ENCODE measurements at regions not wholly inside any gene's neighbourhood (a gene's known extent, or its start where the extent isn't known, plus 50 kb on each side); places are given as distances from the start of the nearest gene placed in this dataset.

- H3K79me2 ChIP-seq (ENCODE audit: insufficient read depth, low read length), result no peaks in the 10 kb centered on the region
- no peak for TF ChIP-seq EZH2 (IDR thresholded peaks at IDR 0.05; ENCODE audit: borderline replicate concordance, low read depth, low read length, severe bottlenecking)
- no peak for TF ChIP-seq CTCF (IDR thresholded peaks at IDR 0.05; ENCODE audit: borderline replicate concordance, extremely low read depth, low read length, poor library complexity, severe bottlenecking)
- no peak overlapping the region for H3K27ac ChIP-seq (ENCODE audit: low read length)
- no peaks in the 10 kb centered on the region for H3K9me3 ChIP-seq (ENCODE audit: insufficient read depth, low read length, severe bottlenecking)
- H3K9ac ChIP-seq (ENCODE audit: low read depth, low read length), result no peak overlapping the region
- ATAC-seq (ENCODE audit: insufficient read depth, low read depth) (no peak), DNase-seq (no peak)
- no peaks in the 10 kb centered on the region for H4K20me1 ChIP-seq (ENCODE audit: insufficient read depth, low read length)
- H2AFZ ChIP-seq (ENCODE audit: low read depth, low read length), result no peak overlapping the region
- H3K4me3 ChIP-seq (ENCODE audit: low read depth in 1 of 2, low read length in 2 of 2), result no peak overlapping the region
- H3K36me3 ChIP-seq (ENCODE audit: insufficient read depth, low read length), result no peaks in the 10 kb centered on the region
- H3K4me1 ChIP-seq (ENCODE audit: insufficient read depth, low read length), result no peaks in the 10 kb centered on the region
- H3K27me3 ChIP-seq (ENCODE audit: insufficient read depth, low read length, poor library complexity), result peaks cover 4% of the 10 kb centered on the region
- no peak overlapping the region for H3K4me2 ChIP-seq (ENCODE audit: insufficient read depth, low read length)
Observed at GRCh38 chr2:58449286-58450010, 208.3 kb upstream of the FANCL start.

- Histone ChIP-seq H3K4me1 (ENCODE audit: insufficient read depth, low read length) (no peaks in the 10 kb centered on the region), H3K27me3 (ENCODE audit: insufficient read depth, low read length, poor library complexity) (peaks cover 4% of the 10 kb centered on the region), H3K4me2 (ENCODE audit: insufficient read depth, low read length) (no peak overlapping the region), H3K4me3 (ENCODE audit: low read depth in 1 of 2, low read length in 2 of 2) (no peak overlapping the region), H3K9me3 (ENCODE audit: insufficient read depth, low read length, severe bottlenecking) (no peaks in the 10 kb centered on the region), H3K36me3 (ENCODE audit: insufficient read depth, low read length) (no peaks in the 10 kb centered on the region), H3K79me2 (ENCODE audit: insufficient read depth, low read length) (no peaks in the 10 kb centered on the region), H3K9ac (ENCODE audit: low read depth, low read length) (no peak overlapping the region), H3K27ac (ENCODE audit: low read length) (no peak overlapping the region), H4K20me1 (ENCODE audit: insufficient read depth, low read length) (no peaks in the 10 kb centered on the region), H2AFZ (ENCODE audit: low read depth, low read length) (no peak overlapping the region)
- no peak for DNase-seq
- no peak for TF ChIP-seq EZH2 (IDR thresholded peaks at IDR 0.05; ENCODE audit: borderline replicate concordance, low read depth, low read length, severe bottlenecking)
- TF ChIP-seq CTCF (IDR thresholded peaks at IDR 0.05; ENCODE audit: borderline replicate concordance, extremely low read depth, low read length, poor library complexity, severe bottlenecking), result no peak
- no peak for ATAC-seq (ENCODE audit: insufficient read depth, low read depth)
Observed at GRCh38 chr2:58448845-58449244, 207.7 kb upstream of the FANCL start.

- Histone ChIP-seq H3K4me2 (ENCODE audit: insufficient read depth, low read length) (no peak overlapping the region), H3K36me3 (ENCODE audit: insufficient read depth, low read length) (no peaks in the 10 kb centered on the region), H3K4me1 (ENCODE audit: insufficient read depth, low read length) (no peaks in the 10 kb centered on the region), H3K4me3 (ENCODE audit: low read depth in 1 of 2, low read length in 2 of 2) (no peak overlapping the region), H3K27me3 (ENCODE audit: insufficient read depth, low read length, poor library complexity) (peaks cover 6% of the 10 kb centered on the region), H3K79me2 (ENCODE audit: insufficient read depth, low read length) (no peaks in the 10 kb centered on the region), H2AFZ (ENCODE audit: low read depth, low read length) (no peak overlapping the region), H3K9me3 (ENCODE audit: insufficient read depth, low read length, severe bottlenecking) (no peaks in the 10 kb centered on the region), H3K9ac (ENCODE audit: low read depth, low read length) (no peak overlapping the region), H4K20me1 (ENCODE audit: insufficient read depth, low read length) (no peaks in the 10 kb centered on the region), H3K27ac (ENCODE audit: low read length) (no peak overlapping the region)
- ATAC-seq (ENCODE audit: insufficient read depth, low read depth) (peak; percentile 91), DNase-seq (peak; percentile 61)
- TF ChIP-seq EZH2 (IDR thresholded peaks at IDR 0.05; ENCODE audit: borderline replicate concordance, low read depth, low read length, severe bottlenecking) (no peak), CTCF (IDR thresholded peaks at IDR 0.05; ENCODE audit: borderline replicate concordance, extremely low read depth, low read length, poor library complexity, severe bottlenecking) (peak; percentile 76)
Observed at GRCh38 chr2:58448065-58448507, 207.0 kb upstream of the FANCL start.
